Erythroblast (primary cell): ENCODE measurements at regions not wholly inside any gene's neighbourhood (a gene's known extent, or its start where the extent isn't known, plus 50 kb on each side); places are given as distances from the start of the nearest gene placed in this dataset.

ENCODE experiments used
- GATA1 ChIP-seq: IDR thresholded peaks from 2 replicates; pipeline ENCODE4 v1.6.1; 2011; ENCODE audit warnings: low read depth, mild to moderate bottlenecking, control low read depth, low read length, moderate library complexity
- POLR2A ChIP-seq: IDR thresholded peaks from 2 replicates; pipeline ENCODE4 v1.6.1; 2011; ENCODE audit warnings: mild to moderate bottlenecking, low read length

DNA sequence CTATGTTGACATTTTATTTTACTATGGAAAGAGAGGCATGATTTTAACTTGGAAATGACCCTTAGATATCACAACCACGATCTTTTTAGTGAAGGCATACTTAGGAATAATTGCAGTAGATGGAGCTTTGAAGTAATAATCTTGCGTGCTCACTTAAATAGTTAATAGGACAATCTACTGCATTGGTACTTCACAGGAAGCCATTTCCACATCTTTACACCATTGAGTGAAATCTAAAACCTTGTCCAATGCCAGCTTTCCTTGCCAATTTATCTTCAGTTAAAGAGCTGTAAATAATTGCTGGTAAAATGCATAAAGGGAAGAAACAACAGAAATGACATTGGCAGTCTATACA is 586.3 kb downstream of the ADGRL2 start:
- TF ChIP-seq POLR2A (no peak), GATA1 (no peak)
